GM18870 (cell line): ENCODE measurements at regions not wholly inside any gene's neighbourhood (a gene's known extent, or its start where the extent isn't known, plus 50 kb on each side); places are given as distances from the start of the nearest gene placed in this dataset.

ENCODE experiments used
- ATAC-seq: cut with Tn5 transposase; IDR thresholded peaks from one replicate; pipeline ENCODE4 v1.9.1; 2021; ENCODE audit warnings: moderate library complexity; ENCODE audit not compliant: unreplicated experiment

GRCh38 chr5:30764704-30765103 is 428.8 kb upstream of the CDH6 start:
- ATAC-seq = no peak

DNA sequence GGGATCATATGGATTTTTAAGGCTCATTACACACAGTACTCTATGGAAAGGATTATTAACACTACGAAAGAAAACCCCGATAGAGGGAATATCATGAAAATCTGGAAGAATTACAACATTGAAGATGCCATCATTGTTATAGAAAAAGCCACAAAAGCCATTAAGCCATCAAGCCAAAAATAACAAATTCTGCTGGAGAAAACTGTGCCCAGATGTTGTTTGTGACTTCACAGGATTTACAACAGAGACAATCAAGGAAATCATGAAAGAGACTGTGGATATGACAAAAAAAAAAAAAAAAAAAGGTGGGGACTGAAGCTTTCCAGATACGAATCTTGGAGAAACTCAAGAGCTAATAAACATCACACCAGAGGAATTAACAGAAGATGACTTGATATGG is 433.8 kb upstream of the CDH6 start:
- no peak for ATAC-seq

- ATAC-seq = no peak
Measured at GRCh38 chr5:30752015-30752414, 441.5 kb upstream of the CDH6 start.

- no peak for ATAC-seq
Measured at GRCh38 chr5:30749971-30750370, 443.5 kb upstream of the CDH6 start.

GRCh38 chr5:30747412-30747811 is 446.1 kb upstream of the CDH6 start:
- no peak for ATAC-seq

DNA sequence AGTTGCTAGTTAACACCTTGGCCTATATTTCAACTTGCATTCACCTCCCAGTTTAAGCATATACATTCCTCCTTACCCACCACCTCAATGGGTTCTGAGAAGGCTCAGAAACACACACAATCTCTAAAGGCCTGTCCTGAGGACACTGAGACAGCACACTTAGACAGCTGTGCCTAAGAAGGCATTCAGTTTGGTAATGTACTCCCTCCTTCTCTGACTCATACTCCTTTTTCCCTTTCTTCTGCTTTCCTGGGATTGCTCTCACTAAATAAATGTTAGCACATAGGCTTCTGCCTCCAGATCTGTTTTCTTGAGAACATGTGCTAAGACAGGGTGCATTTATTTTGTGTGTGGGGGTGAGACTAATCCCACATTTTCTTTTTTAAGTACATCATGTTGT is 456.8 kb upstream of the CDH6 start:
- ATAC-seq = no peak

DNA sequence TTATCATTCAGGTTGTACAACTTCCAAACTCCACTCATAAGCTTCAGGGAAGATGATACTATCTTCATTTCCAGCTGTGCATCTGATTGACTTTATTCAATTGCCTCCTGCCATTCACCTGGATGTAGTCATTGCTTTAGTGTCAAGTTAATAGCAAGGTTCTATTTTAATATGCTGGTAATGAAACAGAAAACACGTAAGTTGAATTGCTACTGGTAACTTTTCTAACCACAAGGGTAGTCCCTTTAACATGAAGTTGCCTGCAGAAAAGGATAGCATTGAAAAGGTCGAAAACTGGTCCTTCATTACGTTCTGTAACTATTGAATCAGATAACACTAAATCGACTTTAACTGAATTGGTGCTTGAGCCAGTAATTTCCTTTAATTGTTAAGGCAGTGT is 459.4 kb upstream of the CDH6 start:
- ATAC-seq = no peak

DNA sequence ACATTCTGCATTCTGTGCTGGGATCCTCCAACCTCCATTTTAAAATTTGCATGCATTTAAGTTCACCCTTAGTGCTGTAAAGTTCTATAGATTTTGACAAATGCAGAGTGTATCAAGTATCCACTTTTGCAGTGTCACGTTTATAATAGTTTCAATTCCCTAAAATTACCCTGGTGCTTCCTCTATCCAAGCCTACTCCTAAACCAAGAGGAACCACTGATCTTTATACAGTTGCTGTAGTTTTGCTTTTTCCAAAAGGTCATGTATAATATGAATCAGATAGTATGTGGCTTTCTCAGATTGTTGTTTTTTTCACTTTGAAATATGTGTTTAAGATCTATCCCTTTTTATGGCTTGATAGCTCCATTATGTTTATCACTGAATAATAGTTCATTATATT is 468.4 kb upstream of the CDH6 start:
- no peak for ATAC-seq

- ATAC-seq = no peak
Measured at GRCh38 chr5:30698217-30698616, 495.3 kb upstream of the CDH6 start.

- ATAC-seq = no peak
Measured at GRCh38 chr5:30693326-30693725, 500.2 kb upstream of the CDH6 start.

- ATAC-seq = no peak
Measured at GRCh38 chr5:30690931-30691330, 502.6 kb upstream of the CDH6 start.

- ATAC-seq = no peak
Measured at GRCh38 chr5:30687461-30687860, 506.0 kb upstream of the CDH6 start.

GRCh38 chr5:30686530-30686929 is 507.0 kb upstream of the CDH6 start:
- ATAC-seq = no peak

- no peak for ATAC-seq
Measured at GRCh38 chr5:30676223-30676840, 517.2 kb upstream of the CDH6 start.

- no peak for ATAC-seq
Measured at GRCh38 chr5:30667293-30667692, 526.2 kb upstream of the CDH6 start.

DNA sequence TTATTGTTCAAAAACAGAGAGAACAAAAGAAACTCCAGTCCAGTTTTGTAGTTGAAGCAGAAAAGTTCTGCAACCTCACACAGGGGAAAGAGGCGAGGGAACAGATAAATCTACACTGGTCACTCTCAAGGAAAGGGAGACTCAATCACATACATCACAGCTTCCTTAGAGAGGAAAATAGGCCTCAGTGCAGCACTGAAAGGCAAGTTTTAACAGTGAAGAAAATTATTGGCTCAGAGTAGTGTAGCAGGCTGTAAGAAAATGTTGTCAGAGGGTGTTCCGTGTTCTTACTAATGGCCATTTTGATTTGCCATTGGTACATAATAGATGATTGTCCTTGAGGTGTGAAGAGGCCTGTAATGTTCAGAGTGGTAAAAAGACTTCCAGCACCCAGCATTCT is 530.0 kb upstream of the CDH6 start:
- ATAC-seq = no peak

DNA sequence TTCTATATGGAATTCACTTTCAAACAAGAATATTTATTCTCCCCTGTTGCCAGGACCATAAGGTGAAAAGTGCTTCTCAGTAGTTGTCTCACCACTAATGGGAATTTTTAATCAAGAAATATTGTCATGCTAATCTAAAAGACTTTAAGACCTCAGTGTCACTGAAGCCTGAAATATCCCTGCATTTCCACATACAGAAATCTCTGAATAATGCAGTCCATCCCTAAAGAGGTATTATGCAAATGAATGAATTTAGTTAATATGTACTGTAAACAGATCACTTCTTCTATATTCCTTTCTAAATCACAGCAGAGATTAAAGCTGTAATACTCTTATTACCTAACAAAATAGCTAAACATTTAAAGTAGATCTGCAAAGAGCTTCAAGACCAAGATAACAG is 531.1 kb upstream of the CDH6 start:
- ATAC-seq = no peak

- no peak for ATAC-seq
Measured at GRCh38 chr5:30661730-30662129, 531.8 kb upstream of the CDH6 start.

DNA sequence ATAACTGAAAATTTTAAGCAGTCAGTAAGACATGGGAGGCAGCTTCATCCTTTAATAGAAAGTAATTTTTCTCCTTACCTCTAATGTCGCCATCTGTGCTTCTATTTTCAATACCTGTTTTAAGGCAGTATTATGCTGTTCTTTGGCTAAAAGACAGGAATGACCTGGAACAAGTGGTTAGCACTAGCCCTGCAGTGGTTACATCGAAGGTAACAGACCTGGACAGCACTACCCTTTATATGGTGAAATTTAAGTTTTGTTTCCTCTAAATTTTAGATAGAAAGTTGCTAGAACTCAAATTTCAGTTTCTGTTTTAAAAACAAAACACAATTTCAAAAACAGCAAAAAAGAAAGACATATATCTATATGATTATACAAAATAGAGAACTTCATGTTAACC is 534.1 kb upstream of the CDH6 start:
- no peak for ATAC-seq

DNA sequence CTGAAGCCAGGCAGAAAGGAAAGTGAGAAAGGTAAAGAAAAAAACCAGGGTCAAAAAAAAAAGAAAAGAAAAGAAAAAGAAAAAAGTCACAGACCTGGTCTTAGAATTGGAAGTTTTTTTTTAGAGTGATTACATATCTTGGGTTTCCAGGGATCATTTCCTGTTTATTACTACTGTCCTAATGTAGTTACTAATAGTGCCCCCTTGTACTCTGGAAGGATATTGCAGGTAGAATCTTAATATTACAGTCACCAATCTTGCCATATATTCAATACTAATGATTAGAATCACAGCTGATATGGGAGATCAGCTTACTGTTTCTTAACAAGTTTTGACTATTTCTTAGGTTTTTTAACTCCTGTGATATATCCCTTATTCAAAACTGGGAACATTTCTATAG is 543.2 kb upstream of the CDH6 start:
- no peak for ATAC-seq

DNA sequence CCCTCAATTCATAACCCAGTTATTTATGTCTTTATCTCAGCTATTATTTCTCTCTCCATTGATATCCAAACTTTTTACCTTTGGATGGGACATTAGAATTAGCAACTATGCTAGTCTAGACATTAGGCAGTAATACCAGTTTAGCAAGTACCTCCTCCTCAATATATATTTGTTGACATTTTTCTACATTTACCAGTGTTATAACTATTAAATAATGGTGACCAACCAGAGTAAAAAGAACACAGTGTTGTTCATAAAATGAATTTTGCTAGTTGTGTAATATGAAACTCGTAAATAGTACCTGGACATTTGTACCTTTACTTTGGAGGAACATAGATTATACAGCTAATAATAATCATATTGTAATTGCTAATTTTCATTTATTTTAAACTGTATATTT is 554.6 kb upstream of the CDH6 start:
- no peak for ATAC-seq

- ATAC-seq = no peak
Measured at GRCh38 chr5:30627945-30628344, 565.5 kb upstream of the CDH6 start.

DNA sequence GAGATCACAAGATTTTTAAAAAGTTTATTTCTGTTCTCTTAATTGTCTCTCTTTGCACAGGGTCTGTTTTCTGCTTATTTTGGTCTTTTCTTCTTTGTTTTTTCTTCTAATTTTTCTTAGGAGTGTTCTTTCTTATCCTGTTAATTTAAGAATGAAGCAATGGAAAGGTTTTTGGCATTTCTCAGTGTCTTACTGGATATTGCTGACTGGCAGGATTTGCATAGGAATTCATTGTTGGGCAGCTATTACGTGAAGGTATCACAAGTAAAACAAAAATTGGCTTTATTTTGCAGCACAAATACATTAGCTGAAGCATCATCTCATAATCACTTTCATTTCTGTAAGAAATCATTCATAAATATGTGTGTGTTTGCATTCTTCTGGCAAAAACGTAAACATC is 566.9 kb upstream of the CDH6 start:
- ATAC-seq = no peak
